ENCODE measurements at regions not wholly inside any gene's neighbourhood (a gene's known extent, or its start where the extent isn't known, plus 50 kb on each side); places are given as distances from the start of the nearest gene placed in this dataset.

- Histone ChIP-seq H3K9me2 (ENCODE audit: insufficient read depth, low read length) (no peaks in the 10 kb centered on the region), H3K9me3 (ENCODE audit: low read length) (no peaks in the 10 kb centered on the region), H3F3A (ENCODE audit: insufficient read depth, low read length, poor library complexity, severe bottlenecking) (no peaks in the 10 kb centered on the region), H3K9ac (ENCODE audit: low read length) (no peak overlapping the region), H2AFZ (ENCODE audit: low read depth, low read length) (no peak overlapping the region), H3K27me3 (ENCODE audit: insufficient read depth, low read depth, low read length) (no peaks in the 10 kb centered on the region), H3K4me3 (ENCODE audit: low read length) (no peak overlapping the region), H4K20me1 (ENCODE audit: insufficient read depth) (no peaks in the 10 kb centered on the region), H3K4me2 (ENCODE audit: low read length) (no peak overlapping the region), H3K36me3 (ENCODE audit: insufficient read depth, low read length) (no peaks in the 10 kb centered on the region), H3K27ac (ENCODE audit: low read length) (no peak overlapping the region), H3K79me2 (replicated peaks; ENCODE audit: insufficient read depth, low read length) (no peaks in the 10 kb centered on the region)
- TF ChIP-seq RAD21 (conservative IDR thresholded peaks at IDR 0.05) (no peak), REST (IDR thresholded peaks at IDR 0.05; ENCODE audit: borderline replicate concordance) (no peak), EP300 (conservative IDR thresholded peaks at IDR 0.05; ENCODE audit: poor library complexity, severe bottlenecking) (no peak), MXI1 (conservative IDR thresholded peaks at IDR 0.05; ENCODE audit: poor library complexity, severe bottlenecking) (no peak), TAF1 (IDR thresholded peaks at IDR 0.05; ENCODE audit: low read depth) (no peak), EZH2 (IDR thresholded peaks at IDR 0.05; ENCODE audit: borderline replicate concordance, insufficient read depth, low read length, poor library complexity, severe bottlenecking) (no peak), CTCF (IDR thresholded peaks at IDR 0.05; ENCODE audit: poor library complexity, severe bottlenecking) (no peak), SMC3 (conservative IDR thresholded peaks at IDR 0.05; ENCODE audit: poor library complexity) (no peak), POLR2AphosphoS5 (IDR thresholded peaks at IDR 0.05) (no peak)
These were observed 247.7 kb upstream of the HSF2 start for GRCh38 chr6:122151763-122152162.

- no peaks in the 10 kb centered on the region for H3K9me2 ChIP-seq (ENCODE audit: insufficient read depth, low read length)
- no peaks in the 10 kb centered on the region for H3K27me3 ChIP-seq (ENCODE audit: insufficient read depth, low read depth, low read length)
- H3K4me3 ChIP-seq (ENCODE audit: low read length), result no peak overlapping the region
- no peaks in the 10 kb centered on the region for H3F3A ChIP-seq (ENCODE audit: insufficient read depth, low read length, poor library complexity, severe bottlenecking)
- no peak overlapping the region for H3K4me2 ChIP-seq (ENCODE audit: low read length)
- H4K20me1 ChIP-seq (ENCODE audit: insufficient read depth), result no peaks in the 10 kb centered on the region
- no peak overlapping the region for H2AFZ ChIP-seq (ENCODE audit: low read depth, low read length)
- H3K79me2 ChIP-seq (replicated peaks; ENCODE audit: insufficient read depth, low read length), result no peaks in the 10 kb centered on the region
- H3K9me3 ChIP-seq (ENCODE audit: low read length), result no peaks in the 10 kb centered on the region
- no peak for TF ChIP-seq MXI1 (conservative IDR thresholded peaks at IDR 0.05; ENCODE audit: poor library complexity, severe bottlenecking)
- TF ChIP-seq RAD21 (conservative IDR thresholded peaks at IDR 0.05), result no peak
- no peak for TF ChIP-seq TAF1 (IDR thresholded peaks at IDR 0.05; ENCODE audit: low read depth)
- TF ChIP-seq POLR2AphosphoS5 (IDR thresholded peaks at IDR 0.05), result no peak
- TF ChIP-seq REST (IDR thresholded peaks at IDR 0.05; ENCODE audit: borderline replicate concordance), result no peak
- no peak for TF ChIP-seq CTCF (IDR thresholded peaks at IDR 0.05; ENCODE audit: poor library complexity, severe bottlenecking)
- no peak for TF ChIP-seq EZH2 (IDR thresholded peaks at IDR 0.05; ENCODE audit: borderline replicate concordance, insufficient read depth, low read length, poor library complexity, severe bottlenecking)
- TF ChIP-seq SMC3 (conservative IDR thresholded peaks at IDR 0.05; ENCODE audit: poor library complexity), result no peak
- TF ChIP-seq EP300 (conservative IDR thresholded peaks at IDR 0.05; ENCODE audit: poor library complexity, severe bottlenecking), result no peak
- no peaks in the 10 kb centered on the region for H3K36me3 ChIP-seq (ENCODE audit: insufficient read depth, low read length)
- H3K9ac ChIP-seq (ENCODE audit: low read length), result no peak overlapping the region
- no peak overlapping the region for H3K27ac ChIP-seq (ENCODE audit: low read length)
These were observed 245.9 kb upstream of the HSF2 start for GRCh38 chr6:122153557-122153956.
